Gastrocnemius medialis (tissue), 4 donors: ENCODE measurements at regions not wholly inside any gene's neighbourhood (a gene's known extent, or its start where the extent isn't known, plus 50 kb on each side); places are given as distances from the start of the nearest gene placed in this dataset.

ENCODE experiments used
- CTCF ChIP-seq, 5 experiments: fragments of 450-650 bp in 3 of 5; fragments of 200-600 bp in 2 of 5; sonication (generic) in 2 of 5; IDR thresholded peaks in 4 of 5; conservative IDR thresholded peaks in 1 of 5; 1 replicate in 4 of 5; 2 replicates in 1 of 5; pipeline ENCODE4 v1.5.1; 2016 to 2019; ENCODE audit warnings: antibody characterized with exemption in 5 of 5, mild to moderate bottlenecking in 3 of 5, moderate library complexity in 3 of 5
- POLR2A ChIP-seq, 2 donors: fragments of 450-650 bp; IDR thresholded peaks; one replicate each; pipeline ENCODE4 v1.6.1; 2017; ENCODE audit warnings: antibody characterized with exemption in 2 of 2, mild to moderate bottlenecking in 2 of 2, moderate library complexity in 2 of 2

GRCh38 chr13:40469581-40470310 lies 196.7 kb downstream of the FOXO1 start:
- no peak for TF ChIP-seq CTCF (IDR thresholded peaks at IDR 0.05 in 4 of 5, conservative IDR thresholded peaks at IDR 0.05 in 1 of 5)
- TF ChIP-seq POLR2A (IDR thresholded peaks at IDR 0.05), result no peak
